CD4-positive, alpha-beta T cell (primary cell): ENCODE measurements at regions not wholly inside any gene's neighbourhood (a gene's known extent, or its start where the extent isn't known, plus 50 kb on each side); places are given as distances from the start of the nearest gene placed in this dataset.

Experiments
- ATAC-seq: fragments of 200-7000 bp; cut with Tn5 transposase; one replicate; pipeline ENCODE4 v1.10.0; 2022; ENCODE audit warnings: mild to moderate bottlenecking; ENCODE audit not compliant: poor library complexity
- CTCF ChIA-PET: fragments of 350-600 bp; sonication (Branson Sonifier 250); formaldehyde crosslinking; loops from one replicate; lab custom pipeline; 2021; ENCODE audit warnings: antibody characterized with exemption, inconsistent platforms; lab: Charles Lee
- POLR2A ChIA-PET: fragments of 350-600 bp; sonication (Branson Sonifier 250); formaldehyde crosslinking; loops from one replicate; lab custom pipeline; 2021; ENCODE audit warnings: antibody characterized with exemption, inconsistent platforms; lab: Charles Lee
- DNase-seq, 14 experiments: peaks; one replicate each; pipeline ENCODE4 v3.0.0-alpha.2; 2013 to 2020; ENCODE audit warnings: mixed read lengths in 2 of 14
- H3K27ac ChIP-seq, 2 donors: one replicate each; pipeline versions ENCODE4 v1.5.1 to v1.7.0; 2013; ENCODE audit warnings: low read length in 2 of 2, low read depth in 1 of 2, mild to moderate bottlenecking in 1 of 2
- H3K27me3 ChIP-seq, 2 experiments: 1 replicate in 1 of 2; 2 replicates in 1 of 2; pipeline versions ENCODE4 v1.6.1 to v1.7.0; 2013; ENCODE audit warnings: low read length in 2 of 2, control low read depth in 1 of 2, mild to moderate bottlenecking in 1 of 2, moderate library complexity in 1 of 2; ENCODE audit not compliant: insufficient read depth in 2 of 2, control insufficient read depth in 1 of 2
- H3K36me3 ChIP-seq: one replicate; pipeline ENCODE4 v1.6.1; 2013; ENCODE audit warnings: low read length, control low read depth; ENCODE audit not compliant: insufficient read depth
- H3K4me1 ChIP-seq: one replicate; pipeline ENCODE4 v1.6.1; 2013; ENCODE audit warnings: low read length, control low read depth; ENCODE audit not compliant: insufficient read depth
- H3K4me3 ChIP-seq: one replicate; pipeline ENCODE4 v1.5.1; 2013; ENCODE audit warnings: mild to moderate bottlenecking, low read length, moderate library complexity
- H3K9me3 ChIP-seq, 2 experiments: 1 replicate in 1 of 2; 2 replicates in 1 of 2; pipeline versions ENCODE4 v1.6.1 to v1.7.0; 2013; ENCODE audit warnings: low read length in 2 of 2, mild to moderate bottlenecking in 2 of 2, control low read depth in 1 of 2, moderate library complexity in 1 of 2; ENCODE audit not compliant: control insufficient read depth in 1 of 2, insufficient read depth in 1 of 2
- H3K27ac Mint-ChIP-seq: one replicate; pipeline ENCODE4 v1.8.0; 2020; ENCODE audit warnings: mixed read lengths
- H3K27me3 Mint-ChIP-seq: one replicate; pipeline ENCODE4 v1.8.0; 2021; ENCODE audit warnings: mixed read lengths
- H3K36me3 Mint-ChIP-seq: one replicate; pipeline ENCODE4 v1.8.0; 2021; ENCODE audit warnings: low read depth, mixed read lengths
- H3K4me1 Mint-ChIP-seq: one replicate; pipeline ENCODE4 v1.8.0; 2021; ENCODE audit warnings: low read depth, mixed read lengths
- H3K4me3 Mint-ChIP-seq: one replicate; pipeline ENCODE4 v1.8.0; 2020; ENCODE audit warnings: mild to moderate bottlenecking, mixed read lengths
- H3K9me3 Mint-ChIP-seq: one replicate; pipeline ENCODE4 v1.8.0; 2020; ENCODE audit warnings: mixed read lengths
- CTCF ChIP-seq: fragments of 200-600 bp; IDR thresholded peaks from one replicate; pipeline ENCODE4 v1.8.0; 2022; ENCODE audit warnings: antibody characterized with exemption, mild to moderate bottlenecking
- intact Hi-C, 2 experiments: fragments of 100-400 bp; cut with DNase I in 1 of 2; cut with micrococcal nuclease in 1 of 2; formaldehyde crosslinking; loops; one replicate each; pipeline versions ENCODE4 v1.15.1 to v1.9.0; 2023 to 2025; cut with DNase I, micrococcal nuclease

DNA sequence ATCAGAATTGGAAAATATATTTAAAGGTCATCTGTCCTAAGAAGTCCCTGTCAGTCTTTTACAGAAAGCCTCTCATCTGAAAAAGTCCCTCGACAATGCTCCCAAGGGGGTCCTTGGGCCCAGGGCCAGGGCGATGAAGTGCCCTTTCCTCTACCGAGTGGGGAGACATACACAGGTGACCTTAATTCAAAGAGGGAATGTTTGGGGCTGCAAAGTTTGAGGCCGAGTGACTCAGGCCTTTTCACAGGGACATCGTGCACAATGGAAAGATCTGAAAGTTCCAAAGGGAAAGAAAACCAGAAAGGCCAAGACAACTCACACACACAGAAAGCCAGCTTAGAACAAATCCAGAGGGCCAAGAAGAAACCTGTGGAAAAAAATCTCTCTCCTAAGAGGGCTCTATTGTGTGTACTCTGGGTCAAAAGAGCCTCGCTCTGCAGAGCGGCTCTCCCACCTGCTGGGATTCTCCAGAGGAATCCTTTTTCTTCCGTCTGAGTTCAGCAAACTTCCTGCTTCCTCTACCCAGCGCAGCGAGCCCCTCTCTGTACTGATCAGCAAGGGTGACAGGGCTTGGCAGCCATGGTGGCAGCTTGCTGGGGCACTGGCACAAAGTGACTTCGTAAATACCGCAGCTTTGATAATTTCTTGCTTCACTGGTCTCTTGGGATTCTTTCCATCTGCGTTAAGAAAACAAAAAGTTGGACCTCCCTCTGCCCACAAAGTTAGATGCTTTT, 259.1 kb downstream of the OPA1 start:
- no peaks in the 10 kb centered on the region for H3K4me1 Mint-ChIP-seq
- H3K9me3 ChIP-seq, result no peaks in the 10 kb centered on the region
- intact Hi-C loops, result no loop called here
- no peak for ATAC-seq
- no peaks in the 10 kb centered on the region for H3K9me3 Mint-ChIP-seq
- DNase-seq, result no peak
- H3K27me3 Mint-ChIP-seq, result no peaks in the 10 kb centered on the region
- no peak overlapping the region for H3K27ac Mint-ChIP-seq
- no peak overlapping the region for H3K4me3 Mint-ChIP-seq
- no peaks in the 10 kb centered on the region for H3K27me3 ChIP-seq
- ChIA-PET POLR2A (no interaction called here), CTCF (no interaction called here)
- H3K36me3 ChIP-seq, result no peaks in the 10 kb centered on the region
- TF ChIP-seq CTCF, result no peak
- no peaks in the 10 kb centered on the region for H3K4me1 ChIP-seq
- H3K36me3 Mint-ChIP-seq, result no peaks in the 10 kb centered on the region
- no peak overlapping the region for H3K27ac ChIP-seq
- H3K4me3 ChIP-seq, result no peak overlapping the region

- Histone ChIP-seq H3K36me3 (no peaks in the 10 kb centered on the region), H3K4me1 (no peaks in the 10 kb centered on the region), H3K27ac (no peak overlapping the region), H3K4me3 (no peak overlapping the region), H3K9me3 (no peaks in the 10 kb centered on the region), H3K27me3 (no peaks in the 10 kb centered on the region)
- Mint-ChIP-seq H3K27ac (no peak overlapping the region), H3K27me3 (no peaks in the 10 kb centered on the region), H3K36me3 (no peaks in the 10 kb centered on the region), H3K4me1 (no peaks in the 10 kb centered on the region), H3K4me3 (no peak overlapping the region), H3K9me3 (no peaks in the 10 kb centered on the region)
- no peak for TF ChIP-seq CTCF
- no peak for DNase-seq
- CTCF ChIA-PET, result no interaction called here
- POLR2A ChIA-PET, result no interaction called here
- intact Hi-C loops, result no loop called here
- ATAC-seq, result no peak
Measured at GRCh38 chr3:193852901-193853300, 259.9 kb downstream of the OPA1 start.

GRCh38 chr3:193853511-193854219, 260.7 kb downstream of the OPA1 start:
- no peaks in the 10 kb centered on the region for H3K27me3 ChIP-seq
- no peak overlapping the region for H3K4me3 Mint-ChIP-seq
- H3K36me3 Mint-ChIP-seq, result no peaks in the 10 kb centered on the region
- no peak for TF ChIP-seq CTCF
- POLR2A ChIA-PET, result no interaction called here
- no peak overlapping the region for H3K27ac ChIP-seq
- no peaks in the 10 kb centered on the region for H3K36me3 ChIP-seq
- H3K27me3 Mint-ChIP-seq, result no peaks in the 10 kb centered on the region
- H3K4me3 ChIP-seq, result no peak overlapping the region
- H3K9me3 ChIP-seq, result no peaks in the 10 kb centered on the region
- no peak overlapping the region for H3K27ac Mint-ChIP-seq
- ATAC-seq, result no peak
- H3K4me1 ChIP-seq, result no peaks in the 10 kb centered on the region
- H3K4me1 Mint-ChIP-seq, result no peaks in the 10 kb centered on the region
- H3K9me3 Mint-ChIP-seq, result no peaks in the 10 kb centered on the region
- intact Hi-C loops, result no loop called here
- DNase-seq, result no peak
- CTCF ChIA-PET, result no interaction called here
